ENCODE measurements at regions not wholly inside any gene's neighbourhood (a gene's known extent, or its start where the extent isn't known, plus 50 kb on each side); places are given as distances from the start of the nearest gene placed in this dataset.

DNA sequence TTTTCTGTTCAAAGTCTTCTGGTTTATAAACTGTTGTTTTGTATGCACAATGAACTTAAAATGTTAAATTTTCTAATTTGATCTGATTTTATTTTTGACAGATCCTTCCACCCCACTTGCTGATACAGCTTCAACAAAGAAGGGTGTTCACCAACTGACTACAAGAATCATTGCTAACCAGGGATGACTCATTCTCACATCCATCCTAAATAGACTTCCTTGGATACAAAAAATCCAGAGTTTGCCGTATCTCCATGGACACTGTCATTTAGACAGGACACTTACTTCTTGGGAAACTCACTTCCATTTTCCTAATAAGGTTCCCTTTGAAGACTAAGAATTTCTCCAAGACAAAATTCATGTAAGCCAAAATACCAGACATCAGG lies 111.6 kb upstream of the NWD2 start:
- Histone ChIP-seq H3K9me2 (replicated peaks; ENCODE audit: control insufficient read depth, low read length) (no peaks in the 10 kb centered on the region), H3K27ac (ENCODE audit: low read depth, low read length) (no peak overlapping the region), H3K36me3 (ENCODE audit: control insufficient read depth, low read length) (no peaks in the 10 kb centered on the region), H3F3A (ENCODE audit: control insufficient read depth, insufficient read depth) (no peaks in the 10 kb centered on the region), H3K4me2 (ENCODE audit: low read length) (no peak overlapping the region), H3K9me3 (ENCODE audit: control insufficient read depth, insufficient read depth, low read length) (no peaks in the 10 kb centered on the region), H3K4me3 (ENCODE audit: low read length) (no peak overlapping the region), H3K79me2 (ENCODE audit: control insufficient read depth, low read length) (no peaks in the 10 kb centered on the region), H4K20me1 (ENCODE audit: control insufficient read depth, insufficient read depth, low read depth, low read length) (no peaks in the 10 kb centered on the region), H3K4me1 (ENCODE audit: control insufficient read depth, low read length) (no peaks in the 10 kb centered on the region), H3K27me3 (ENCODE audit: control insufficient read depth, low read length) (no peaks in the 10 kb centered on the region)
- TF ChIP-seq, protein P1, sequence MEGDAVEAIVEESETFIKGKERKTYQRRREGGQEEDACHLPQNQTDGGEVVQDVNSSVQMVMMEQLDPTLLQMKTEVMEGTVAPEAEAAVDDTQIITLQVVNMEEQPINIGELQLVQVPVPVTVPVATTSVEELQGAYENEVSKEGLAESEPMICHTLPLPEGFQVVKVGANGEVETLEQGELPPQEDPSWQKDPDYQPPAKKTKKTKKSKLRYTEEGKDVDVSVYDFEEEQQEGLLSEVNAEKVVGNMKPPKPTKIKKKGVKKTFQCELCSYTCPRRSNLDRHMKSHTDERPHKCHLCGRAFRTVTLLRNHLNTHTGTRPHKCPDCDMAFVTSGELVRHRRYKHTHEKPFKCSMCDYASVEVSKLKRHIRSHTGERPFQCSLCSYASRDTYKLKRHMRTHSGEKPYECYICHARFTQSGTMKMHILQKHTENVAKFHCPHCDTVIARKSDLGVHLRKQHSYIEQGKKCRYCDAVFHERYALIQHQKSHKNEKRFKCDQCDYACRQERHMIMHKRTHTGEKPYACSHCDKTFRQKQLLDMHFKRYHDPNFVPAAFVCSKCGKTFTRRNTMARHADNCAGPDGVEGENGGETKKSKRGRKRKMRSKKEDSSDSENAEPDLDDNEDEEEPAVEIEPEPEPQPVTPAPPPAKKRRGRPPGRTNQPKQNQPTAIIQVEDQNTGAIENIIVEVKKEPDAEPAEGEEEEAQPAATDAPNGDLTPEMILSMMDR (IDR thresholded peaks at IDR 0.05; ENCODE audit: low read depth, low read length, poor library complexity, severe bottlenecking) = no peak
- TF ChIP-seq EZH2phosphoT487 (IDR thresholded peaks at IDR 0.05; ENCODE audit: borderline replicate concordance, low read length) = no peak

DNA sequence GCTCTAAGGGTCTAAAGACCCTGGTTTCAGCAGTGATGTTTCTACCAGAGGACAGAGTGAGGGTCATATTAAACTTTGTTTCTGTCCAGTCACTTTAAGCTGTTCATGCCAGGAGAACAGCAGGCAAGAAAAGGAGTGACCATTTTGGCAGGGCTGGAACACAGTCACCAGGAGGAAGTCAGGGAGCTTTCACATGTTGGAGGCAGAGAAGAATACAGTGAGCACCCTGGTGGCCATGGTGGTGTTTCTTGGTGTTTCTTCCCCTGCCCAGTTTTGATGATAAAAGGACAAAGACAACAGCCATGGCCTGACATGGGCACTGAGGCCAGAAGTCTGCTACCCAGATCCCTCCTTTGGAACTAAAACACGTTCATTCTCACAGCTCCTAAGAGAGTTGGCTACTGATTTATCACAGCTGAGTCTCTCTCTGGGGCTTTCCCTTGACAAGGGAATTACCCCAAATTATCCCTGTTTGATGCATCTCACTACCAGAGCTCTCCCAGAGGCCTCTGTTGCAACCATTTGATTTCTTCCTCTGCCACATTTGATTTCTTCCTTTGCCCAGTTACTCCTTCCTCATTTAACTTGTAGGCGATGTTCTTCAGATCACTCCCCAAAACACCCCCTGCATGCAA lies 106.4 kb upstream of the NWD2 start:
- no peaks in the 10 kb centered on the region for H3K27me3 ChIP-seq (ENCODE audit: control insufficient read depth, low read length)
- no peaks in the 10 kb centered on the region for H3K9me3 ChIP-seq (ENCODE audit: control insufficient read depth, insufficient read depth, low read length)
- H3K4me1 ChIP-seq (ENCODE audit: control insufficient read depth, low read length) = no peaks in the 10 kb centered on the region
- no peaks in the 10 kb centered on the region for H3K36me3 ChIP-seq (ENCODE audit: control insufficient read depth, low read length)
- no peak overlapping the region for H3K4me2 ChIP-seq (ENCODE audit: low read length)
- H3K27ac ChIP-seq (ENCODE audit: low read depth, low read length) = no peak overlapping the region
- H3K79me2 ChIP-seq (ENCODE audit: control insufficient read depth, low read length) = no peaks in the 10 kb centered on the region
- no peaks in the 10 kb centered on the region for H3K9me2 ChIP-seq (replicated peaks; ENCODE audit: control insufficient read depth, low read length)
- no peak for TF ChIP-seq EZH2phosphoT487 (IDR thresholded peaks at IDR 0.05; ENCODE audit: borderline replicate concordance, low read length)
- TF ChIP-seq, protein P1 (IDR thresholded peaks at IDR 0.05; ENCODE audit: low read depth, low read length, poor library complexity, severe bottlenecking) = no peak
- H4K20me1 ChIP-seq (ENCODE audit: control insufficient read depth, insufficient read depth, low read depth, low read length) = no peaks in the 10 kb centered on the region
- no peak overlapping the region for H3K4me3 ChIP-seq (ENCODE audit: low read length)
- H3F3A ChIP-seq (ENCODE audit: control insufficient read depth, insufficient read depth) = no peaks in the 10 kb centered on the region

DNA sequence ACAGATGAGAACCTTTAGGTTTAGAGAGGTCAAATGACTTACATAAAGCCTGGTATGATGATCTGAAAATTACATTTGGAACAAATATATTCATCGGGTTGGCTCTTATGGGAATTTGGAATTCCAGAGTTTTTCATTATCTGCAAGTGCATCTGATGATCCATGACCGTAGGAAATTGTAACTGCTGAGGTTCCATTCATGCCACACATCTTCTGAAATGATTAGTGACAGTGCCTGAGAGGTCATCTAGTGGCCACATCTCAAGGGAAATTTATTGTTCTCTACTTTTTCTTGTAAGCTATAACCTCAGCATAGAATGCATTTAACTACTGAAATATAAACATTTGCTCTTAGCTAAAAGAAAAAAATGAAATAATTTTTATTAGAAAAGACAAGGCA lies 105.8 kb upstream of the NWD2 start:
- Histone ChIP-seq H3K27ac (ENCODE audit: low read depth, low read length) (no peak overlapping the region), H3K4me1 (ENCODE audit: control insufficient read depth, low read length) (no peaks in the 10 kb centered on the region), H3K4me2 (ENCODE audit: low read length) (no peak overlapping the region), H3K27me3 (ENCODE audit: control insufficient read depth, low read length) (no peaks in the 10 kb centered on the region), H4K20me1 (ENCODE audit: control insufficient read depth, insufficient read depth, low read depth, low read length) (no peaks in the 10 kb centered on the region), H3K36me3 (ENCODE audit: control insufficient read depth, low read length) (no peaks in the 10 kb centered on the region), H3K4me3 (ENCODE audit: low read length) (no peak overlapping the region), H3F3A (ENCODE audit: control insufficient read depth, insufficient read depth) (no peaks in the 10 kb centered on the region), H3K9me2 (replicated peaks; ENCODE audit: control insufficient read depth, low read length) (no peaks in the 10 kb centered on the region), H3K9me3 (ENCODE audit: control insufficient read depth, insufficient read depth, low read length) (no peaks in the 10 kb centered on the region), H3K79me2 (ENCODE audit: control insufficient read depth, low read length) (no peaks in the 10 kb centered on the region)
- TF ChIP-seq EZH2phosphoT487 (IDR thresholded peaks at IDR 0.05; ENCODE audit: borderline replicate concordance, low read length) = no peak
- TF ChIP-seq, protein P1 (IDR thresholded peaks at IDR 0.05; ENCODE audit: low read depth, low read length, poor library complexity, severe bottlenecking) = no peak
